ENCODE measurements at regions not wholly inside any gene's neighbourhood (a gene's known extent, or its start where the extent isn't known, plus 50 kb on each side); places are given as distances from the start of the nearest gene placed in this dataset.

DNA sequence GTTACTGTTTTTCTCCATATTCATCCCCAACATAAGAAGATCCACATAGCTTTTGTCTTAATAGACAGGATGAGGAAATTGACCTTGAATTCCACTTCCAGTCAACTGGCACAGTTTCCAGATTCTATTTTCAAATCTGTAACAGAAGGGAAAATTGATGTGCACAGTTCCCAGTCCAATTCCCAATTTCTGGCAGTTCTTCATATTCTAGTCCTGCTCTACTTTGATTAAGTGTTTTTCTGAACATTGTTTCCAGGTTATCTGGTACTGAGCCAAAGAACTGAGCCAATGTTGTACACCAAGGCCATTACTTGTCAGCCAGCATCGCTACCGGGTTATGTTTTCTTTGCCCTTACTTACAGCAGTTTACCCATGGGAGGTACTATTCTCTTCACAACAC lies 1755.4 kb downstream of the PLA2G4A start:
- TF ChIP-seq, protein P1, sequence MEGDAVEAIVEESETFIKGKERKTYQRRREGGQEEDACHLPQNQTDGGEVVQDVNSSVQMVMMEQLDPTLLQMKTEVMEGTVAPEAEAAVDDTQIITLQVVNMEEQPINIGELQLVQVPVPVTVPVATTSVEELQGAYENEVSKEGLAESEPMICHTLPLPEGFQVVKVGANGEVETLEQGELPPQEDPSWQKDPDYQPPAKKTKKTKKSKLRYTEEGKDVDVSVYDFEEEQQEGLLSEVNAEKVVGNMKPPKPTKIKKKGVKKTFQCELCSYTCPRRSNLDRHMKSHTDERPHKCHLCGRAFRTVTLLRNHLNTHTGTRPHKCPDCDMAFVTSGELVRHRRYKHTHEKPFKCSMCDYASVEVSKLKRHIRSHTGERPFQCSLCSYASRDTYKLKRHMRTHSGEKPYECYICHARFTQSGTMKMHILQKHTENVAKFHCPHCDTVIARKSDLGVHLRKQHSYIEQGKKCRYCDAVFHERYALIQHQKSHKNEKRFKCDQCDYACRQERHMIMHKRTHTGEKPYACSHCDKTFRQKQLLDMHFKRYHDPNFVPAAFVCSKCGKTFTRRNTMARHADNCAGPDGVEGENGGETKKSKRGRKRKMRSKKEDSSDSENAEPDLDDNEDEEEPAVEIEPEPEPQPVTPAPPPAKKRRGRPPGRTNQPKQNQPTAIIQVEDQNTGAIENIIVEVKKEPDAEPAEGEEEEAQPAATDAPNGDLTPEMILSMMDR (IDR thresholded peaks at IDR 0.05) = no peak
- no peak for TF ChIP-seq POLR2A (IDR thresholded peaks at IDR 0.05)
